Left lung (tissue), 4 donors: ENCODE measurements at regions not wholly inside any gene's neighbourhood (a gene's known extent, or its start where the extent isn't known, plus 50 kb on each side); places are given as distances from the start of the nearest gene placed in this dataset.

ENCODE experiments used
- ATAC-seq: fragments of 200-7000 bp; cut with Tn5 transposase; one replicate; pipeline ENCODE4 v1.9.1; 2020; ENCODE audit warnings: moderate library complexity
- DNase-seq, 4 donors: peaks; one replicate each; pipeline ENCODE4 v3.0.0-alpha.2; 2013 to 2020
- H3K27ac ChIP-seq, 2 donors: fragments of 200-600 bp; sonication (generic) in 1 of 2; one replicate each; pipeline versions ENCODE4 v1.5.0 to v1.8.0; 2020 to 2021
- H3K27me3 ChIP-seq, 2 donors: fragments of 200-600 bp; sonication (generic) in 1 of 2; one replicate each; pipeline versions ENCODE4 v1.5.0 to v1.8.0; 2020 to 2021
- H3K36me3 ChIP-seq, 2 donors: fragments of 200-600 bp; sonication (generic) in 1 of 2; one replicate each; pipeline versions ENCODE4 v1.5.0 to v1.8.0; 2020 to 2021
- H3K4me1 ChIP-seq, 2 donors: fragments of 200-600 bp; one replicate each; pipeline ENCODE4 v1.8.0; 2021
- H3K4me3 ChIP-seq, 2 donors: fragments of 200-600 bp; sonication (generic) in 1 of 2; one replicate each; pipeline versions ENCODE4 v1.5.0 to v1.8.0; 2020 to 2021; ENCODE audit warnings: mild to moderate bottlenecking in 1 of 2
- H3K9me3 ChIP-seq, 2 donors: fragments of 200-600 bp; sonication (generic) in 1 of 2; one replicate each; pipeline versions ENCODE4 v1.5.0 to v1.8.0; 2020 to 2021
- intact Hi-C, 2 donors: fragments of 100-400 bp; cut with DNase I; formaldehyde crosslinking; loops; one replicate each; pipeline versions ENCODE4 v1.11.2 to v1.14.2; 2022
- TF ChIP-seq, protein P1 (sequence below), 2 donors: fragments of 200-600 bp; sonication (generic) in 1 of 2; IDR thresholded peaks; one replicate each; pipeline versions ENCODE4 v1.5.0 to v1.8.0; 2021; ENCODE audit warnings: antibody characterized with exemption in 2 of 2
- donor health status: DM: no; HTN: yes; CAD: no.
- donor health status: DM: no; HTN: no; CAD: no.

- DNase-seq (no peak), ATAC-seq (no peak)
- TF ChIP-seq, protein P1, sequence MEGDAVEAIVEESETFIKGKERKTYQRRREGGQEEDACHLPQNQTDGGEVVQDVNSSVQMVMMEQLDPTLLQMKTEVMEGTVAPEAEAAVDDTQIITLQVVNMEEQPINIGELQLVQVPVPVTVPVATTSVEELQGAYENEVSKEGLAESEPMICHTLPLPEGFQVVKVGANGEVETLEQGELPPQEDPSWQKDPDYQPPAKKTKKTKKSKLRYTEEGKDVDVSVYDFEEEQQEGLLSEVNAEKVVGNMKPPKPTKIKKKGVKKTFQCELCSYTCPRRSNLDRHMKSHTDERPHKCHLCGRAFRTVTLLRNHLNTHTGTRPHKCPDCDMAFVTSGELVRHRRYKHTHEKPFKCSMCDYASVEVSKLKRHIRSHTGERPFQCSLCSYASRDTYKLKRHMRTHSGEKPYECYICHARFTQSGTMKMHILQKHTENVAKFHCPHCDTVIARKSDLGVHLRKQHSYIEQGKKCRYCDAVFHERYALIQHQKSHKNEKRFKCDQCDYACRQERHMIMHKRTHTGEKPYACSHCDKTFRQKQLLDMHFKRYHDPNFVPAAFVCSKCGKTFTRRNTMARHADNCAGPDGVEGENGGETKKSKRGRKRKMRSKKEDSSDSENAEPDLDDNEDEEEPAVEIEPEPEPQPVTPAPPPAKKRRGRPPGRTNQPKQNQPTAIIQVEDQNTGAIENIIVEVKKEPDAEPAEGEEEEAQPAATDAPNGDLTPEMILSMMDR (IDR thresholded peaks at IDR 0.05): no peak
- no peaks in the 10 kb centered on the region for H3K4me1 ChIP-seq
- intact Hi-C loops: no loop called here
- peaks cover 0 to 16% of the 10 kb centered on the region in 2 donors for H3K27me3 ChIP-seq
- H3K9me3 ChIP-seq: no peaks in the 10 kb centered on the region
- H3K27ac ChIP-seq: no peak overlapping the region
- H3K4me3 ChIP-seq: no peak overlapping the region
- no peaks in the 10 kb centered on the region for H3K36me3 ChIP-seq
These were observed 120.1 kb upstream of the RUNX3 start for GRCh38 chr1:25050165-25050564.

DNA sequence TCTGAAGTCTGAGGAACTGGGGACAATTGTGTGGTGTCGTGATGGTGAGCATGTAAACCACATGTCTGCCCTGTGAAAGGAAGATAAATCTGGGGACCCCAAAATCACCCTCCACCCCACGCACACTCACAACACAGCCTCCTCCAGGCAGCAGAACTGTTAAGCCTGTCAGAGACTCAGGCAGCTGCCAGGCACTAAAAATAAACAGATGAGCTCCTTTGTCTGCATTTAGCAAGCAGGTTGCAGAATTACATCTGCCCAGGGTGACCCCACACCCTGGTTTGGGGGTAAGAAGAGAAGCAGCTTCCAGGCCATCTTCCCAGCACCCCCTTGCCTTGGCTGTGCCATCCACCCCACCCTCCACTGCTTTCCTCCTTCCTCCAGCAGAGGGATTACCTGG, 119.1 kb upstream of the RUNX3 start:
- no peak for ATAC-seq
- no peak overlapping the region for H3K4me3 ChIP-seq

DNA sequence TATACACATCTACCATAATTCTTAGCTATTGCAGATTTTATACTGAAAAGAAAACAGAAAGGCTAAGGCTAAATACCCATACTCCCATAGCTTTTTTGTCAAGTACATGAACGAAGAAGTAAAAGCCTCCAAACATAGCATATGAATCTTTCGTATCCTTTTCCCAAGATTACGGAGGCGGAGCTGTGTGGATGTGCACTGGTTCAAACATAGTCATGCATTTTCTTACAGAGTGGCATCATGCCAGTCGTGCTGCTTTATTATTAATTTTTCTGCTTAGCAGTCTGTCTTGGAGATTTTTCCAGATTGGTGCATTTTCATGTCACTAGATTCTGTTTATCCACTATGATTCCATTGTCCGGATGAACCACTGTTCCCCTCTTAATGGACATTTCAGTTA, 118.7 kb upstream of the RUNX3 start:
- Histone ChIP-seq H3K4me3 (no peak overlapping the region), H3K9me3 (no peaks in the 10 kb centered on the region), H3K27ac (no peak overlapping the region), H3K36me3 (no peaks in the 10 kb centered on the region), H3K27me3 (peaks cover 0 to 14% of the 10 kb centered on the region in 2 donors), H3K4me1 (no peaks in the 10 kb centered on the region)
- TF ChIP-seq, protein P1 (IDR thresholded peaks at IDR 0.05): no peak
- DNase-seq (no peak), ATAC-seq (no peak)
- intact Hi-C loops: no loop called here

More for the DNA sequence above, 119.1 kb upstream of the RUNX3 start:
- intact Hi-C loops: no loop called here
- Histone ChIP-seq H3K36me3 (no peaks in the 10 kb centered on the region), H3K27me3 (peaks cover 0 to 14% of the 10 kb centered on the region in 2 donors), H3K4me1 (no peaks in the 10 kb centered on the region), H3K9me3 (no peaks in the 10 kb centered on the region), H3K27ac (no peak overlapping the region)
- DNase-seq: no peak
- TF ChIP-seq, protein P1 (IDR thresholded peaks at IDR 0.05): no peak

GRCh38 chr1:25047506-25048240, 117.6 kb upstream of the RUNX3 start:
- TF ChIP-seq, protein P1 (IDR thresholded peaks at IDR 0.05): no peak
- Histone ChIP-seq H3K27ac (no peak overlapping the region), H3K4me3 (no peak overlapping the region), H3K36me3 (no peaks in the 10 kb centered on the region), H3K4me1 (no peaks in the 10 kb centered on the region), H3K9me3 (no peaks in the 10 kb centered on the region), H3K27me3 (peaks cover 0 to 20% of the 10 kb centered on the region in 2 donors)
- intact Hi-C loops: no loop called here
- no peak for DNase-seq
- ATAC-seq: no peak

DNA sequence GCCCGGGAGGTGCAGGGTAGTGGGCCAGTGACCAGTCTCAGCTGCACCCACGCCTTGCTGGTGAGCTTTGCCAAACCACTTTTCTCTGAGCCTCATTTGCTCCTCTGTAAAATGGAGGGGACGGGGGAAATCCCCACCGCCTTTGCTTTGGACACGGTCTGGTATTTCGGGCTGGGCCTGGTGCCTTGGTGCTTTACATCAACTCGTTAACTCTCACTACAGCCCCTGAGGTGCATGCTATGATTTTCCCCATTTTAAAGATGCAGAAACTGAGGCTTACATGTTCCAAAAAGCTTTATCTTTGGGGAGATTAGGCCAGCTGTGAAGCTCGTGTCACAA, 116.1 kb upstream of the RUNX3 start:
- DNase-seq: no peak
- H3K9me3 ChIP-seq: no peaks in the 10 kb centered on the region
- intact Hi-C loops: no loop called here
- no peaks in the 10 kb centered on the region for H3K4me1 ChIP-seq
- no peaks in the 10 kb centered on the region for H3K36me3 ChIP-seq
- TF ChIP-seq, protein P1 (IDR thresholded peaks at IDR 0.05): no peak
- ATAC-seq: no peak
- no peak overlapping the region for H3K27ac ChIP-seq
- H3K4me3 ChIP-seq: no peak overlapping the region
- peaks cover 0 to 26% of the 10 kb centered on the region in 2 donors for H3K27me3 ChIP-seq
